Ovary (tissue), 3 donors: ENCODE measurements at regions not wholly inside any gene's neighbourhood (a gene's known extent, or its start where the extent isn't known, plus 50 kb on each side); places are given as distances from the start of the nearest gene placed in this dataset.

Experiments
- CTCF ChIP-seq, 3 donors: fragments of 450-650 bp in 2 of 3; fragments of 200-600 bp in 1 of 3; IDR thresholded peaks; one replicate each; pipeline versions ENCODE4 v1.5.1 to v1.8.0; 2016 to 2022; ENCODE audit warnings: antibody characterized with exemption in 3 of 3, mild to moderate bottlenecking in 1 of 3
- EP300 ChIP-seq: sonication (generic); formaldehyde crosslinking; IDR thresholded peaks from one replicate; pipeline ENCODE4 v1.6.1; 2017; ENCODE audit warnings: antibody characterized with exemption
- POLR2A ChIP-seq: fragments of 450-650 bp; IDR thresholded peaks from one replicate; pipeline ENCODE4 v1.6.1; 2017; ENCODE audit warnings: antibody characterized with exemption, mild to moderate bottlenecking, moderate library complexity
- donor health status: DM: no; HTN: no; CAD: no.

GRCh38 chr2:187654535-187654934, 100.3 kb upstream of the TFPI start:
- TF ChIP-seq POLR2A (no peak), CTCF (IDR thresholded peaks at IDR 0.05) (no peak), EP300 (no peak)
